PC-3 (cell line): ENCODE measurements at regions not wholly inside any gene's neighbourhood (a gene's known extent, or its start where the extent isn't known, plus 50 kb on each side); places are given as distances from the start of the nearest gene placed in this dataset.

Experiments used
- ATAC-seq: fragments of 200-7000 bp; cut with Tn5 transposase; 2 replicates; pipeline ENCODE4 v1.9.1; 2020; ENCODE audit warnings: mild to moderate bottlenecking, moderate library complexity
- BruUV-seq: library from RNA; stranded (reverse); fragments of 400-500 nt; replicated peaks from 2 replicates; lab custom pipeline; 2021; lab: Mats Ljungman, UMichigan
- CTCF ChIA-PET: fragments of 300-600 bp; sonication (Branson Sonifier 250); formaldehyde crosslinking; loops from one replicate; lab custom pipeline; 2022; ENCODE audit warnings: antibody characterized with exemption; lab: Charles Lee
- POLR2A ChIA-PET: fragments of 300-600 bp; sonication (Branson Sonifier 250); formaldehyde crosslinking; loops from one replicate; lab custom pipeline; 2022; ENCODE audit warnings: antibody characterized with exemption; ENCODE audit not compliant: unreplicated experiment; lab: Charles Lee
- DNase-seq: peaks from one replicate; pipeline ENCODE4 v3.0.0-alpha.2; 2015
- H2AFZ ChIP-seq: fragments of 300-600 bp; sonication (generic); 2 replicates; pipeline ENCODE4 v1.6.0; 2016; ENCODE audit warnings: antibody characterized with exemption, low read length
- H3F3A ChIP-seq: fragments of 300-600 bp; sonication (generic); one replicate; pipeline ENCODE4 v1.6.0; 2017; ENCODE audit warnings: antibody characterized with exemption, low read length, control low read depth, mild to moderate bottlenecking; ENCODE audit not compliant: unreplicated experiment
- H3K27ac ChIP-seq: fragments of 300-600 bp; sonication (generic); 2 replicates; pipeline ENCODE4 v1.5.1; 2016; ENCODE audit warnings: mild to moderate bottlenecking, low read length
- H3K27me3 ChIP-seq: fragments of 300-600 bp; sonication (generic); 2 replicates; pipeline ENCODE4 v1.6.1; 2016; ENCODE audit warnings: low read length, mixed read lengths
- H3K36me3 ChIP-seq: fragments of 300-600 bp; sonication (generic); 2 replicates; pipeline ENCODE4 v1.6.1; 2016; ENCODE audit warnings: low read depth, mixed run types, low read length, mixed read lengths
- H3K4me1 ChIP-seq: fragments of 300-600 bp; sonication (generic); 2 replicates; pipeline ENCODE4 v1.5.1; 2016; ENCODE audit warnings: low read length; ENCODE audit not compliant: insufficient read depth
- H3K4me2 ChIP-seq: fragments of 300-600 bp; sonication (generic); 2 replicates; pipeline ENCODE4 v1.6.0; 2016; ENCODE audit warnings: low read length
- H3K4me3 ChIP-seq: fragments of 300-600 bp; sonication (generic); 2 replicates; pipeline ENCODE4 v1.5.1; 2016; ENCODE audit warnings: mild to moderate bottlenecking, low read length, mixed read lengths
- H3K79me2 ChIP-seq: fragments of 300-600 bp; sonication (generic); 2 replicates; pipeline ENCODE4 v1.6.1; 2017; ENCODE audit warnings: low read length, mixed read lengths
- H3K9ac ChIP-seq: fragments of 300-600 bp; sonication (generic); 2 replicates; pipeline ENCODE4 v1.6.0; 2016; ENCODE audit warnings: mild to moderate bottlenecking, low read length
- H3K9me2 ChIP-seq: fragments of 300-600 bp; sonication (generic); replicated peaks from 2 replicates; pipeline ENCODE4 v1.6.1; 2016; ENCODE audit warnings: mixed run types, low read length, mixed read lengths
- H3K9me3 ChIP-seq: fragments of 300-600 bp; sonication (generic); 2 replicates; pipeline ENCODE4 v1.6.1; 2016; ENCODE audit warnings: low read length, mixed read lengths
- H4K20me1 ChIP-seq: fragments of 300-600 bp; sonication (generic); 2 replicates; pipeline ENCODE4 v1.6.1; 2016; ENCODE audit warnings: low read length, mixed read lengths
- EZH2 ChIP-seq: fragments of 300-600 bp; sonication (generic); IDR thresholded peaks from one replicate; pipeline ENCODE4 v1.6.1; 2017; ENCODE audit warnings: antibody characterized with exemption, mild to moderate bottlenecking, low read length; ENCODE audit not compliant: unreplicated experiment
- EZH2phosphoT487 ChIP-seq: fragments of 300-600 bp; sonication (generic); IDR thresholded peaks from 2 replicates; pipeline ENCODE4 v1.6.1; 2018; ENCODE audit warnings: mild to moderate bottlenecking, antibody characterized with exemption, low read length, borderline replicate concordance
- intact Hi-C: fragments of 100-400 bp; cut with micrococcal nuclease; formaldehyde crosslinking; loops from 2 replicates; pipeline ENCODE4 v1.9.0; 2023
- TF ChIP-seq, protein P1 (sequence below): fragments of 300-600 bp; sonication (generic); conservative IDR thresholded peaks from 2 replicates; pipeline ENCODE4 v1.5.1; 2017; ENCODE audit warnings: antibody characterized with exemption, low read depth, mild to moderate bottlenecking, low read length

DNA sequence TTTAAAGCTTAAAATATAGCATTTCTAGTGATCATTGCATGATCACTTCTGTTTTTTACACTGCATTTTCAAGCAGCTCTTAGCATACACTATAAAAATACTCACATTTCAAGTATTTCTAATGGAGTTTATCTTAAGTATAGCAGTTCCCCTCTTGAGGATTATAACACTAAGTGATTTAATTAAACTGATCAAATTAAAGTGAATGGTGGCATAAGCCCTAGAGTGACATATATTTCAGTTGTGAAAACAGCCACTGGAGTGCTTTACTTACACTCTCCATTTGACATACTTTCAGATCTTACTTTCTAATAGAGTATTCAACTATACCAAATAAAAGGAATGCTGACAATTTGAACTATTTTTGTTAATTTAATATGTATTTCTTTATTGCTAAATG, 623.3 kb upstream of the TMPRSS15 start:
- no peaks in the 10 kb centered on the region for H3K36me3 ChIP-seq
- ATAC-seq (no peak), DNase-seq (no peak)
- intact Hi-C loops = no loop called here
- H3K9ac ChIP-seq = no peak overlapping the region
- H3K4me1 ChIP-seq = no peaks in the 10 kb centered on the region
- 0 out of 2 replicates have a peak, but pooled peaks cover 10% of the 10 kb centered on the region for H3K27me3 ChIP-seq
- H3K9me3 ChIP-seq = no peaks in the 10 kb centered on the region
- no peaks in the 10 kb centered on the region for H4K20me1 ChIP-seq
- CTCF ChIA-PET = no interaction called here
- TF ChIP-seq, protein P1, sequence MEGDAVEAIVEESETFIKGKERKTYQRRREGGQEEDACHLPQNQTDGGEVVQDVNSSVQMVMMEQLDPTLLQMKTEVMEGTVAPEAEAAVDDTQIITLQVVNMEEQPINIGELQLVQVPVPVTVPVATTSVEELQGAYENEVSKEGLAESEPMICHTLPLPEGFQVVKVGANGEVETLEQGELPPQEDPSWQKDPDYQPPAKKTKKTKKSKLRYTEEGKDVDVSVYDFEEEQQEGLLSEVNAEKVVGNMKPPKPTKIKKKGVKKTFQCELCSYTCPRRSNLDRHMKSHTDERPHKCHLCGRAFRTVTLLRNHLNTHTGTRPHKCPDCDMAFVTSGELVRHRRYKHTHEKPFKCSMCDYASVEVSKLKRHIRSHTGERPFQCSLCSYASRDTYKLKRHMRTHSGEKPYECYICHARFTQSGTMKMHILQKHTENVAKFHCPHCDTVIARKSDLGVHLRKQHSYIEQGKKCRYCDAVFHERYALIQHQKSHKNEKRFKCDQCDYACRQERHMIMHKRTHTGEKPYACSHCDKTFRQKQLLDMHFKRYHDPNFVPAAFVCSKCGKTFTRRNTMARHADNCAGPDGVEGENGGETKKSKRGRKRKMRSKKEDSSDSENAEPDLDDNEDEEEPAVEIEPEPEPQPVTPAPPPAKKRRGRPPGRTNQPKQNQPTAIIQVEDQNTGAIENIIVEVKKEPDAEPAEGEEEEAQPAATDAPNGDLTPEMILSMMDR = no peak
- TF ChIP-seq EZH2phosphoT487 = no peak
- TF ChIP-seq EZH2 = no peak
- H3K4me3 ChIP-seq = no peak overlapping the region
- no peaks in the 10 kb centered on the region for H3F3A ChIP-seq
- no peak overlapping the region for H3K27ac ChIP-seq
- POLR2A ChIA-PET = no interaction called here
- no peak overlapping the region for H2AFZ ChIP-seq
- H3K4me2 ChIP-seq = no peak overlapping the region
- H3K9me2 ChIP-seq = no peaks in the 10 kb centered on the region
- H3K79me2 ChIP-seq = no peaks in the 10 kb centered on the region
- no TSS peak for BruUV-seq

DNA sequence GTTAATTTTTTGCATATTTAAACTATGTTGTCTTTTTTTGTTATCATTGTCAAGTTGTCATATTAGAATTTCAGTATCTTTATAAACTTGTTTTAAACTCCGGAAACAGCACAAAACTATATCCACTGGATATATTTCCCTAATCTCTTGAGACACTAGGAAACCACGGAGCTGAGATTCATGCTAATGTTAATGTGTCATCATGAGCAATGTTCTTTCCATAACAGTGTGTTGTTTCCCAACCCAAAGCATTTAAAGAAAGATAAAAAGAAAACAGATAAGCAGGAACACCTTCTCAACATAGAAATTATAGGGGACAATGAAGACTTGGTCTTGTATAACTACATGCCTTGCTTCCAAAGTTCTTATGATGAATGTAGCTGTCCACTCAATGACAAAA, 626.2 kb upstream of the TMPRSS15 start:
- Histone ChIP-seq H2AFZ (no peak overlapping the region), H3K36me3 (no peaks in the 10 kb centered on the region), H3K4me1 (no peaks in the 10 kb centered on the region), H3K9me3 (no peaks in the 10 kb centered on the region), H3K9ac (no peak overlapping the region), H3K79me2 (no peaks in the 10 kb centered on the region), H3F3A (no peaks in the 10 kb centered on the region), H3K27ac (no peak overlapping the region), H3K27me3 (peaks cover 13% of the 10 kb centered on the region; the same call in 1 of the 2 replicates), H3K9me2 (no peaks in the 10 kb centered on the region), H3K4me2 (no peak overlapping the region), H4K20me1 (no peaks in the 10 kb centered on the region), H3K4me3 (no peak overlapping the region)
- ATAC-seq (no peak), DNase-seq (no peak)
- no TSS peak for BruUV-seq
- TF ChIP-seq EZH2phosphoT487 = no peak
- no peak for TF ChIP-seq EZH2
- TF ChIP-seq, protein P1 = no peak
- POLR2A ChIA-PET = interaction anchor here (0.7 kb wide), 1 partner anchor 670 kb away, joined by 3 read pairs; no protein-coding TSS in a partner anchor
- CTCF ChIA-PET = no interaction called here
- intact Hi-C loops = no loop called here

DNA sequence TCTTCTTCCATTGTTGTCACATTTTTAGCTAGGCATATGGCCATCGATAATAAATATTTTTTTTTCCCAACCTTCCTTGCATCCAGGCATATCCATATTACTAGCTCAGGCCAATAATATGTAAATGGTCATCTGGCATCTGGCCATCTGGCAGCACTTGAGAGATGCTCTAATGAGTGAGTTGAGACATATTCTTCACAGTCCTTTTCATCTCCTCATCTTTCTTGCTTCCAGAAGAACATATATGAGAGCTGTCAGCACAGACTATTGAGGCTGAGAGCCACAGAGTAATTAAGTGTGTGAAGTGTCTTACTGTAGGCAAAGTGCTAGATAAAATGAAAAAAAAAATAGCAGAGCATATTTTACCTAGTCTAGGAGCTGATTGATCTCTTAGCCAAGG, 628.4 kb upstream of the TMPRSS15 start:
- H3K79me2 ChIP-seq = no peaks in the 10 kb centered on the region
- ATAC-seq (no peak), DNase-seq (no peak)
- no peaks in the 10 kb centered on the region for H4K20me1 ChIP-seq
- H3K4me2 ChIP-seq = no peak overlapping the region
- H2AFZ ChIP-seq = no peak overlapping the region
- TF ChIP-seq EZH2 (no peak), EZH2phosphoT487 (no peak)
- TF ChIP-seq, protein P1 = no peak
- H3K36me3 ChIP-seq = no peaks in the 10 kb centered on the region
- H3F3A ChIP-seq = no peaks in the 10 kb centered on the region
- H3K9me2 ChIP-seq = no peaks in the 10 kb centered on the region
- CTCF ChIA-PET = no interaction called here
- POLR2A ChIA-PET = no interaction called here
- H3K9me3 ChIP-seq = no peaks in the 10 kb centered on the region
- no peak overlapping the region for H3K27ac ChIP-seq
- H3K4me3 ChIP-seq = no peak overlapping the region
- BruUV-seq = no TSS peak
- no peak overlapping the region for H3K9ac ChIP-seq
- intact Hi-C loops = no loop called here
- H3K27me3 ChIP-seq = peaks cover 8% of the 10 kb centered on the region; the same call in 1 of the 2 replicates
- no peaks in the 10 kb centered on the region for H3K4me1 ChIP-seq
